GM03348 (cell line): ENCODE measurements at regions not wholly inside any gene's neighbourhood (a gene's known extent, or its start where the extent isn't known, plus 50 kb on each side); places are given as distances from the start of the nearest gene placed in this dataset.
A peak's percentile ranks its signal among the peaks of the same experiment; 100 is the strongest.
"Not testable (repeated sequence)": the region's sequence is repeated elsewhere in the genome, so short reads cannot be mapped to it uniquely, and the experiment has no call there.

ENCODE experiments used
- DNase-seq: peaks from one replicate; pipeline ENCODE4 v3.0.0; 2012; ENCODE audit warnings: low spot score

- DNase-seq: no peak
Observed at GRCh38 chr7:106376026-106376799, 91.4 kb upstream of the NAMPT start.

GRCh38 chr7:106375499-106375898 is 90.7 kb upstream of the NAMPT start:
- no peak for DNase-seq

GRCh38 chr7:106374437-106374836 is 89.7 kb upstream of the NAMPT start:
- no peak for DNase-seq

- DNase-seq: no peak
Observed at GRCh38 chr7:106372595-106373318, 88.0 kb upstream of the NAMPT start.

GRCh38 chr7:106372126-106372525 is 87.3 kb upstream of the NAMPT start:
- no peak for DNase-seq

GRCh38 chr7:106371629-106372028 is 86.8 kb upstream of the NAMPT start:
- no peak for DNase-seq

GRCh38 chr7:106370542-106370941 is 85.8 kb upstream of the NAMPT start:
- no peak for DNase-seq

- DNase-seq: peak; percentile 20
Observed at GRCh38 chr7:106369816-106370215, 85.0 kb upstream of the NAMPT start.

- DNase-seq: peak; percentile 61
Observed at GRCh38 chr7:106369352-106369751, 84.6 kb upstream of the NAMPT start.

- no peak for DNase-seq
Observed at GRCh38 chr7:106367664-106368063, 82.9 kb upstream of the NAMPT start.

GRCh38 chr7:106367018-106367420 is 82.2 kb upstream of the NAMPT start:
- DNase-seq: peak; percentile 35

GRCh38 chr7:106365252-106366005 is 80.6 kb upstream of the NAMPT start:
- DNase-seq: no peak

GRCh38 chr7:106362507-106362906 is 77.7 kb upstream of the NAMPT start:
- DNase-seq: not testable (repeated sequence)

GRCh38 chr7:106358103-106358663 is 73.4 kb upstream of the NAMPT start:
- peak; percentile 16 for DNase-seq

GRCh38 chr7:106357675-106358074 is 72.9 kb upstream of the NAMPT start:
- no peak for DNase-seq

- DNase-seq: no peak
Observed at GRCh38 chr7:106354822-106355221, 70.0 kb upstream of the NAMPT start.

GRCh38 chr7:106353944-106354343 is 69.2 kb upstream of the NAMPT start:
- no peak for DNase-seq

GRCh38 chr7:106348231-106348630 is 63.4 kb upstream of the NAMPT start:
- DNase-seq: no peak

GRCh38 chr7:106347229-106347833 is 62.5 kb upstream of the NAMPT start:
- DNase-seq: no peak

- peak; percentile 62 for DNase-seq
Observed at GRCh38 chr7:106346678-106347217, 62.0 kb upstream of the NAMPT start.

GRCh38 chr7:106346167-106346677 is 61.4 kb upstream of the NAMPT start:
- DNase-seq: no peak
